HUES48 (cell line): ENCODE measurements at regions not wholly inside any gene's neighbourhood (a gene's known extent, or its start where the extent isn't known, plus 50 kb on each side); places are given as distances from the start of the nearest gene placed in this dataset.

Source experiments
- H3K27ac ChIP-seq: one replicate; pipeline ENCODE4 v1.7.0; 2013; ENCODE audit warnings: low read depth, low read length, inconsistent platforms
- H3K27me3 ChIP-seq: 2 replicates; pipeline ENCODE4 v1.6.1; 2013; ENCODE audit warnings: mild to moderate bottlenecking, low read length; ENCODE audit not compliant: control insufficient read depth, insufficient read depth
- H3K36me3 ChIP-seq: 2 replicates; pipeline ENCODE4 v1.6.1; 2013; ENCODE audit warnings: low read length; ENCODE audit not compliant: control insufficient read depth, insufficient read depth
- H3K4me1 ChIP-seq: 2 replicates; pipeline ENCODE4 v1.6.1; 2013; ENCODE audit warnings: mild to moderate bottlenecking, low read length; ENCODE audit not compliant: control insufficient read depth, insufficient read depth
- H3K4me3 ChIP-seq: 2 replicates; pipeline ENCODE4 v1.5.1; 2013; ENCODE audit warnings: mild to moderate bottlenecking, low read depth, low read length
- H3K9ac ChIP-seq: 2 replicates; pipeline ENCODE4 v1.6.1; 2013; ENCODE audit warnings: mild to moderate bottlenecking, low read depth, low read length, moderate library complexity
- H3K9me3 ChIP-seq: 2 replicates; pipeline ENCODE4 v1.6.1; 2013; ENCODE audit warnings: low read length; ENCODE audit not compliant: control insufficient read depth, insufficient read depth

DNA sequence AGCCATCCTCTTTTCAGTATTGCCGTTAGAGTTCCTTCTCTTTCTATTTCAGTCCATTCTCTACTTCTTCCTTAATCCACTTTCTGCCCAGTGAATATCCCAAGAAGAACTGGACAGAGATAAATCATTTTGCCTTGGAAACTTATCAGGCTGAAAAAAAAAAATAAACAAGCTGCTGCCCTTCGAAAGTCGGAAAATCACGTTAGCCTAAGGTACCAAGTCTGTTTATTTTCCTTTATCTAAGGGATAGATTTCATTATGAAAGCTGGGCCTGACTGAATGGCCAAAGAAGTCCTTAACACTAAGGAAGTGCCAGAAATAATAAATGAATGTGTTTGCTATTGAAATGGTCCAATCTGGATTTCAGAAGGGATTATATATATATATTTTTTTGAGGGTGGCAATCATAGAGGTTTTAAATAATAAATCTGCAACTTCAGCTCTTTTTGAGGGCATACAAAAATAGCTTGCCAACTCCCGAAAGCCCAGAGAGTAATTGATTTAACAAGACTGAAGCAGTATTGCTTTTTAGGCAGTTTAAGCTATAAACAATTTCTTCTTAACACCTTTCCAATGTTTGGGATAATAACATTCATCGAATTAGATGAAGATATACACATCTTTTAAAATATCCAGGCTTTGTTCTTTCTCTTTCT lies 127.0 kb upstream of the STMND1 start:
- no peaks in the 10 kb centered on the region for H3K36me3 ChIP-seq
- H3K27me3 ChIP-seq: no peaks in the 10 kb centered on the region
- no peak overlapping the region for H3K9ac ChIP-seq
- H3K27ac ChIP-seq: no peak overlapping the region
- H3K4me1 ChIP-seq: no peaks in the 10 kb centered on the region
- H3K4me3 ChIP-seq: no peak overlapping the region
- no peaks in the 10 kb centered on the region for H3K9me3 ChIP-seq

DNA sequence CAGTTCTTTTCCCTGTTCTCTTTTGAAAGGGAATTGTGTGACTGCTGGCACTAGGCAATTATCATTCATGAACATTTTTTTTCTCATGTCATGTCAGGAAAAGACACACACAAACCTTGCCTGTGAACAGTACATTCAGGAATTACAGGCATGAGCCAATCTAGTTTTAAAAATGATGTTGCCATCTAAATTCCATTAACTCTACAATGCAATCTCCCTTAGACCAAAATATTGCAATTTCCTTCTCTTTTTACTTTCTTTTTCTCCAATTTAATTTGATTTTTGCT lies 127.5 kb upstream of the STMND1 start:
- Histone ChIP-seq H3K4me3 (no peak overlapping the region), H3K27me3 (no peaks in the 10 kb centered on the region), H3K36me3 (no peaks in the 10 kb centered on the region), H3K27ac (no peak overlapping the region), H3K9me3 (no peaks in the 10 kb centered on the region), H3K9ac (no peak overlapping the region), H3K4me1 (no peaks in the 10 kb centered on the region)

- no peak overlapping the region for H3K9ac ChIP-seq
- no peaks in the 10 kb centered on the region for H3K9me3 ChIP-seq
- no peak overlapping the region for H3K4me3 ChIP-seq
Measured at GRCh38 chr6:16973545-16974386, 128.1 kb upstream of the STMND1 start.

GRCh38 chr6:16973051-16973450 lies 128.8 kb upstream of the STMND1 start:
- H3K9me3 ChIP-seq: no peaks in the 10 kb centered on the region
- no peak overlapping the region for H3K9ac ChIP-seq
- H3K4me3 ChIP-seq: no peak overlapping the region
- no peak overlapping the region for H3K27ac ChIP-seq
- H3K27me3 ChIP-seq: no peaks in the 10 kb centered on the region
- H3K4me1 ChIP-seq: no peaks in the 10 kb centered on the region
- no peaks in the 10 kb centered on the region for H3K36me3 ChIP-seq

More at GRCh38 chr6:16973545-16974386, 128.1 kb upstream of the STMND1 start:
- Histone ChIP-seq H3K4me1 (no peaks in the 10 kb centered on the region), H3K27ac (no peak overlapping the region), H3K36me3 (no peaks in the 10 kb centered on the region), H3K27me3 (no peaks in the 10 kb centered on the region)

GRCh38 chr6:16972535-16972934 lies 129.3 kb upstream of the STMND1 start:
- H3K27me3 ChIP-seq: no peaks in the 10 kb centered on the region
- H3K9ac ChIP-seq: no peak overlapping the region
- no peaks in the 10 kb centered on the region for H3K4me1 ChIP-seq
- H3K9me3 ChIP-seq: no peaks in the 10 kb centered on the region
- no peak overlapping the region for H3K27ac ChIP-seq
- H3K4me3 ChIP-seq: no peak overlapping the region
- H3K36me3 ChIP-seq: no peaks in the 10 kb centered on the region

- no peaks in the 10 kb centered on the region for H3K4me1 ChIP-seq
Measured at GRCh38 chr6:16969699-16970655, 131.9 kb upstream of the STMND1 start.

GRCh38 chr6:16968101-16968500 lies 133.7 kb upstream of the STMND1 start:
- H3K27me3 ChIP-seq: no peaks in the 10 kb centered on the region
- no peaks in the 10 kb centered on the region for H3K9me3 ChIP-seq
- no peaks in the 10 kb centered on the region for H3K36me3 ChIP-seq
- H3K4me1 ChIP-seq: peaks cover 8% of the 10 kb centered on the region; the same call in 1 of the 2 replicates
- no peak overlapping the region for H3K4me3 ChIP-seq
- no peak overlapping the region for H3K9ac ChIP-seq
- no peak overlapping the region for H3K27ac ChIP-seq

More at GRCh38 chr6:16969699-16970655, 131.9 kb upstream of the STMND1 start:
- H3K36me3 ChIP-seq: no peaks in the 10 kb centered on the region
- H3K9ac ChIP-seq: no peak overlapping the region
- no peak overlapping the region for H3K27ac ChIP-seq
- H3K4me3 ChIP-seq: no peak overlapping the region
- H3K27me3 ChIP-seq: no peaks in the 10 kb centered on the region
- H3K9me3 ChIP-seq: no peaks in the 10 kb centered on the region

GRCh38 chr6:16967470-16967817 lies 134.4 kb upstream of the STMND1 start:
- H3K4me1 ChIP-seq: peaks cover 8% of the 10 kb centered on the region; the same call in 1 of the 2 replicates
- no peaks in the 10 kb centered on the region for H3K36me3 ChIP-seq
- H3K9ac ChIP-seq: no peak overlapping the region
- H3K4me3 ChIP-seq: no peak overlapping the region
- no peak overlapping the region for H3K27ac ChIP-seq
- no peaks in the 10 kb centered on the region for H3K27me3 ChIP-seq
- H3K9me3 ChIP-seq: no peaks in the 10 kb centered on the region

DNA sequence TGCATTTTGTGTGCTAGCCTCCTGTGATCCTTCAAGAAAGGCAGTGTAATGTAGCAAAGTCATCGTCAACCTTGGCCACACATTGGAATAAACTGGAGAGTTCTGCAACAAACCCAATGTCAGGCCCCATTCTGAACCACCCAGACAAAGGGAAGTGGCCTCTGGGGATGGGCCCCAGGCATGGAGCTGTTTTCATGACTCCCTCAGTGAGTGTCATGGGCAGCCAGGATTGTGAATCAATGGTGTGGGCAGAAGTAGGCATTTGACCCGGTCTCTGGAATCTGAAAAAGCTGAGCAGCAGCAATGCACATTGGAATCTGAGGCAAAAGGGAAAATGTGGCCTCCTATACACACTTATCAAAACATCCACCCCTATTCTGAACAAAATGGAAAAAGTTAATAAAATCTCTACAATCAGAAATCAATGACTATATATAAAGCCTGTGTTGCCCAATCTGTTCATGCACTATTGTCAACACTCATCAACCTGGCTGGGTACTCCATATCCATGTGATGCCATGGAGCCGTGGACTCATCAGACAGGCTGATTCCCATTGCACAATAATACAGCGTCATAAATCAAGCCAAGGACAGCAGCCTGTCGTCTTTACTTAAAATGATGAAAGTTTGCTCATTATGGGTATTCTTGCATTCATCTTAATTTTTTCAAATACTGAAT lies 134.9 kb upstream of the STMND1 start:
- H3K27me3 ChIP-seq: no peaks in the 10 kb centered on the region
- no peak overlapping the region for H3K27ac ChIP-seq
- H3K4me3 ChIP-seq: no peak overlapping the region
- no peak overlapping the region for H3K9ac ChIP-seq
- H3K4me1 ChIP-seq: peaks cover 8% of the 10 kb centered on the region; the same call in 1 of the 2 replicates
- H3K9me3 ChIP-seq: no peaks in the 10 kb centered on the region
- no peaks in the 10 kb centered on the region for H3K36me3 ChIP-seq

GRCh38 chr6:16965689-16966088 lies 136.2 kb upstream of the STMND1 start:
- no peaks in the 10 kb centered on the region for H3K9me3 ChIP-seq
- H3K4me3 ChIP-seq: no peak overlapping the region
- no peak overlapping the region for H3K9ac ChIP-seq
- no peaks in the 10 kb centered on the region for H3K27me3 ChIP-seq
- no peaks in the 10 kb centered on the region for H3K36me3 ChIP-seq
- no peak overlapping the region for H3K27ac ChIP-seq
- H3K4me1 ChIP-seq: peaks cover 8% of the 10 kb centered on the region; the same call in 1 of the 2 replicates
